ENCODE measurements at regions not wholly inside any gene's neighbourhood (a gene's known extent, or its start where the extent isn't known, plus 50 kb on each side); places are given as distances from the start of the nearest gene placed in this dataset.

- no peak for ATAC-seq
- H3K4me3 ChIP-seq, result no peak overlapping the region
- H3K9me3 Mint-ChIP-seq, result no peaks in the 10 kb centered on the region
Measured at GRCh38 chr3:159364511-159364910, 562.7 kb downstream of the MFSD1 start.

More at GRCh38 chr3:159364511-159364910, 562.7 kb downstream of the MFSD1 start:
- no peaks in the 10 kb centered on the region for H3K27me3 ChIP-seq (ENCODE audit: insufficient read depth)
- no peak overlapping the region for H3K4me2 ChIP-seq
- no peaks in the 10 kb centered on the region for H3K79me2 ChIP-seq (replicated peaks; ENCODE audit: insufficient read depth)
- no peaks in the 10 kb centered on the region for H3K4me1 ChIP-seq (ENCODE audit: insufficient read depth)
- no peaks in the 10 kb centered on the region for H4K20me1 ChIP-seq (replicated peaks; ENCODE audit: insufficient read depth)
- no peaks in the 10 kb centered on the region for H3K4me1 Mint-ChIP-seq
- no peaks in the 10 kb centered on the region for H3K36me3 Mint-ChIP-seq (ENCODE audit: low read depth)
- no peaks in the 10 kb centered on the region for H3F3A ChIP-seq (replicated peaks; ENCODE audit: low read depth)
- no peaks in the 10 kb centered on the region for H3K27me3 Mint-ChIP-seq (ENCODE audit: insufficient read depth, low read depth, poor library complexity)
- no peak for TF ChIP-seq ETS1 (IDR thresholded peaks at IDR 0.05)
- TF ChIP-seq EZH2 (IDR thresholded peaks at IDR 0.05; ENCODE audit: low read depth, unreplicated experiment), result no peak
- no peak for TF ChIP-seq CREB1 (CRISPR knock-in tag; IDR thresholded peaks at IDR 0.05; ENCODE audit: low read depth)
- no peak for TF ChIP-seq ZNF114 (CRISPR knock-in tag; IDR thresholded peaks at IDR 0.05)
- TF ChIP-seq REST (IDR thresholded peaks at IDR 0.05; ENCODE audit: unreplicated experiment), result no peak
- no peak for TF ChIP-seq CTCF (conservative IDR thresholded peaks at IDR 0.05; ENCODE audit: low read depth in 2 of 2)
- TF ChIP-seq EZH2phosphoT487 (IDR thresholded peaks at IDR 0.05; ENCODE audit: unreplicated experiment), result no peak
- no peak for TF ChIP-seq NANOG (IDR thresholded peaks at IDR 0.05; ENCODE audit: borderline replicate concordance)
- TF ChIP-seq ZNF462 (CRISPR knock-in tag; IDR thresholded peaks at IDR 0.05), result no peak
- TF ChIP-seq ZNF331 (CRISPR knock-in tag; IDR thresholded peaks at IDR 0.05; ENCODE audit: low read depth), result no peak
- no peak for TF ChIP-seq POLR2AphosphoS5 (IDR thresholded peaks at IDR 0.05; ENCODE audit: low read depth)
- no peak for TF ChIP-seq STAT1 (IDR thresholded peaks at IDR 0.05; ENCODE audit: unreplicated experiment)
- TF ChIP-seq JUNB (IDR thresholded peaks at IDR 0.05; ENCODE audit: unreplicated experiment), result no peak
- no peak overlapping the region for H3K27ac ChIP-seq (ENCODE audit: low read depth)
- DNase-seq (ENCODE audit: low spot score), result no peak
- no peaks in the 10 kb centered on the region for H3K9me2 ChIP-seq (ENCODE audit: insufficient read depth)
- no peak overlapping the region for H2AFZ ChIP-seq
- no peaks in the 10 kb centered on the region for H3K36me3 ChIP-seq (ENCODE audit: insufficient read depth)
- H3K4me3 Mint-ChIP-seq, result no peak overlapping the region
- no peak overlapping the region for H3K27ac Mint-ChIP-seq
